Lung (tissue), 11 donors: ENCODE measurements at regions not wholly inside any gene's neighbourhood (a gene's known extent, or its start where the extent isn't known, plus 50 kb on each side); places are given as distances from the start of the nearest gene placed in this dataset.
A peak's percentile ranks its signal among the peaks of the same experiment; 100 is the strongest.

Experiments used
- ATAC-seq: fragments of 200-7000 bp; cut with Tn5 transposase; one replicate; pipeline ENCODE4 v1.9.1; 2020; ENCODE audit warnings: moderate number of reproducible peaks; ENCODE audit not compliant: insufficient read depth, low FRiP score
- DNase-seq, 3 donors: peaks; one replicate each; pipeline ENCODE4 v3.0.0-alpha.2; 2013 to 2017
- H3K27ac ChIP-seq, 2 donors: one replicate each; pipeline ENCODE4 v1.5.1; 2013; ENCODE audit warnings: mild to moderate bottlenecking in 2 of 2, moderate library complexity in 2 of 2, control low read depth in 1 of 2, inconsistent platforms in 1 of 2, low read depth in 1 of 2, low read length in 1 of 2
- H3K27me3 ChIP-seq, 3 donors: one replicate each; pipeline ENCODE4 v1.5.1; 2013; ENCODE audit warnings: low read length in 2 of 3; ENCODE audit not compliant: control insufficient read depth in 3 of 3, insufficient read depth in 3 of 3
- H3K36me3 ChIP-seq, 4 donors: one replicate each; pipeline ENCODE4 v1.5.1; 2013; ENCODE audit warnings: low read length in 4 of 4, mild to moderate bottlenecking in 1 of 4, moderate library complexity in 1 of 4; ENCODE audit not compliant: control insufficient read depth in 4 of 4, insufficient read depth in 4 of 4
- H3K4me1 ChIP-seq, 5 donors: one replicate each; pipeline ENCODE4 v1.5.1; 2013; ENCODE audit warnings: low read length in 5 of 5, mild to moderate bottlenecking in 2 of 5, moderate library complexity in 1 of 5; ENCODE audit not compliant: control insufficient read depth in 5 of 5, insufficient read depth in 5 of 5
- H3K4me3 ChIP-seq: one replicate; pipeline ENCODE4 v1.5.1; 2013; ENCODE audit warnings: mild to moderate bottlenecking, control low read depth, moderate library complexity
- H3K9ac ChIP-seq, 2 donors: one replicate each; pipeline ENCODE4 v1.5.1; 2013; ENCODE audit warnings: low read length in 2 of 2, control low read depth in 1 of 2; ENCODE audit not compliant: insufficient read depth in 1 of 2
- H3K9me3 ChIP-seq, 4 donors: one replicate each; pipeline ENCODE4 v1.5.1; 2013; ENCODE audit warnings: low read length in 3 of 4, mild to moderate bottlenecking in 1 of 4, moderate library complexity in 1 of 4; ENCODE audit not compliant: control insufficient read depth in 4 of 4, insufficient read depth in 3 of 4
- CTCF ChIP-seq: IDR thresholded peaks from 2 replicates; pipeline ENCODE4 v1.5.1; 2012; ENCODE audit warnings: mild to moderate bottlenecking; ENCODE audit errors: control extremely low read depth, extremely low read depth
- WGBS, 2 donors: extraction: QIAGEN DNeasy Blood & Tissue Kit; methylation state at CpG; one replicate each; pipeline ENCODE4 v1.1.7; 2013; 5-methylcytosine and 5-hydroxymethylcytosine counted together
- donor health status: control.
- donor health status: control.
- donor health status: Bipolar disorder and iron deficiency.
- donor health status: healthy.
- donor health status: DM: yes; HTN: yes; CAD: no.

- WGBS, 2 donors: 73 to 80% methylated on average over 6 of the region's 6 CpGs
- no peak for ATAC-seq
- no peaks in the 10 kb centered on the region for H3K27me3 ChIP-seq
- H3K4me1 ChIP-seq: no peaks in the 10 kb centered on the region
- DNase-seq: no peak
- peaks cover 0 to 6% (median 1%) of the 10 kb centered on the region in 4 donors for H3K9me3 ChIP-seq
- H3K27ac ChIP-seq: no peak overlapping the region
- no peaks in the 10 kb centered on the region for H3K36me3 ChIP-seq
- no peak overlapping the region for H3K9ac ChIP-seq
- no peak overlapping the region for H3K4me3 ChIP-seq
- no peak for TF ChIP-seq CTCF
These were observed 107.1 kb upstream of the TSHZ2 start for GRCh38 chr20:52864916-52865605.

- Histone ChIP-seq H3K27ac (no peak overlapping the region), H3K4me3 (no peak overlapping the region), H3K36me3 (no peaks in the 10 kb centered on the region), H3K4me1 (peaks cover 0 to 3% (median 0%) of the 10 kb centered on the region in 5 donors), H3K9me3 (peaks cover 0 to 3% (median 2%) of the 10 kb centered on the region in 4 donors), H3K27me3 (no peaks in the 10 kb centered on the region), H3K9ac (no peak overlapping the region)
- ATAC-seq (no peak), DNase-seq (peak; percentile 18 to 40 (median 32))
- 60 to 72% methylated on average over 8 of the region's 8 CpGs for WGBS, 2 donors
- TF ChIP-seq CTCF: no peak
These were observed 112.8 kb upstream of the TSHZ2 start for GRCh38 chr20:52859156-52859876.

- Histone ChIP-seq H3K27ac (no peak overlapping the region), H3K4me1 (peaks cover 0 to 13% (median 8%) of the 10 kb centered on the region in 5 donors), H3K9ac (no peak overlapping the region), H3K9me3 (peaks cover 0 to 3% (median 0%) of the 10 kb centered on the region in 4 donors), H3K36me3 (no peaks in the 10 kb centered on the region), H3K4me3 (no peak overlapping the region), H3K27me3 (no peaks in the 10 kb centered on the region)
- 51 to 66% methylated on average over 3 of the region's 3 CpGs for WGBS, 2 donors
- TF ChIP-seq CTCF: no peak
- ATAC-seq (no peak), DNase-seq (peak; percentile 41 to 86 (median 82))
These were observed 119.4 kb upstream of the TSHZ2 start for GRCh38 chr20:52852714-52853113.
